PC-9 (cell line): ENCODE measurements at regions not wholly inside any gene's neighbourhood (a gene's known extent, or its start where the extent isn't known, plus 50 kb on each side); places are given as distances from the start of the nearest gene placed in this dataset.
"Not testable (repeated sequence)": the region's sequence is repeated elsewhere in the genome, so short reads cannot be mapped to it uniquely, and the experiment has no call there.

Source experiments
- BruUV-seq: library from RNA; stranded (reverse); fragments of 400-500 nt; replicated peaks from 2 replicates; lab custom pipeline; 2021; lab: Mats Ljungman, UMichigan
- CTCF ChIA-PET: fragments of 300-600 bp; sonication (Branson Sonifier 250); formaldehyde crosslinking; loops from one replicate; lab custom pipeline; 2022; ENCODE audit warnings: antibody characterized with exemption; lab: Charles Lee
- POLR2A ChIA-PET: fragments of 300-600 bp; sonication (Branson Sonifier 250); formaldehyde crosslinking; loops from one replicate; lab custom pipeline; 2022; ENCODE audit warnings: antibody characterized with exemption; ENCODE audit not compliant: unreplicated experiment; lab: Charles Lee
- DNase-seq, 2 experiments: peaks; one replicate each; pipeline versions ENCODE4 v3.0.0 to v3.0.0-alpha.2; 2015 to 2022; ENCODE audit warnings: mixed read lengths in 1 of 2
- H2AFZ ChIP-seq: fragments of 200-600 bp; sonication (generic); 2 replicates; pipeline ENCODE4 v1.8.1; 2017; ENCODE audit warnings: antibody characterized with exemption
- H3F3A ChIP-seq: fragments of 200-600 bp; sonication (generic); 2 replicates; pipeline ENCODE4 v1.8.1; 2017; ENCODE audit warnings: antibody characterized with exemption, mild to moderate bottlenecking, low read depth; ENCODE audit not compliant: insufficient read depth
- H3K27ac ChIP-seq: fragments of 200-600 bp; sonication (generic); 2 replicates; pipeline ENCODE4 v1.6.1; 2016; ENCODE audit warnings: mixed run types
- H3K27me3 ChIP-seq: fragments of 200-600 bp; sonication (generic); 2 replicates; pipeline ENCODE4 v1.6.1; 2016; ENCODE audit warnings: low read depth, mixed run types; ENCODE audit not compliant: insufficient read depth
- H3K36me3 ChIP-seq: fragments of 200-600 bp; sonication (generic); 2 replicates; pipeline ENCODE4 v1.6.1; 2016; ENCODE audit warnings: low read depth, mixed run types
- H3K4me1 ChIP-seq: fragments of 200-600 bp; sonication (generic); replicated peaks from 2 replicates; pipeline ENCODE4 v1.6.1; 2016; ENCODE audit warnings: mixed run types; ENCODE audit not compliant: insufficient read depth
- H3K4me2 ChIP-seq: fragments of 200-600 bp; sonication (generic); 2 replicates; pipeline ENCODE4 v1.6.1; 2017; ENCODE audit warnings: mixed run types
- H3K4me3 ChIP-seq: fragments of 200-600 bp; sonication (generic); 2 replicates; pipeline ENCODE4 v1.6.1; 2016; ENCODE audit warnings: mixed run types
- H3K79me2 ChIP-seq: fragments of 200-600 bp; sonication (generic); 2 replicates; pipeline ENCODE4 v1.6.1; 2017; ENCODE audit warnings: low read depth, mixed run types
- H3K9me2 ChIP-seq: fragments of 200-600 bp; sonication (generic); 2 replicates; pipeline ENCODE4 v1.8.1; 2017; ENCODE audit warnings: mild to moderate bottlenecking; ENCODE audit not compliant: insufficient read depth
- H3K9me3 ChIP-seq: fragments of 200-600 bp; sonication (generic); 2 replicates; pipeline ENCODE4 v1.8.1; 2016; ENCODE audit warnings: low read depth; ENCODE audit not compliant: insufficient read depth
- H4K20me1 ChIP-seq: fragments of 200-600 bp; sonication (generic); 2 replicates; pipeline ENCODE4 v1.8.1; 2017; ENCODE audit not compliant: insufficient read depth
- CTCF ChIP-seq: fragments of 200-600 bp; sonication (generic); conservative IDR thresholded peaks from 2 replicates; pipeline ENCODE4 v1.6.1; 2017; ENCODE audit warnings: mixed run types, antibody characterized with exemption, mild to moderate bottlenecking, moderate library complexity
- EZH2 ChIP-seq: fragments of 200-600 bp; sonication (generic); IDR thresholded peaks from 2 replicates; pipeline ENCODE4 v1.8.0; 2017; ENCODE audit warnings: antibody characterized with exemption, low read depth
- intact Hi-C: fragments of 100-400 bp; cut with micrococcal nuclease; formaldehyde crosslinking; loops from one replicate; pipeline ENCODE4 v1.10.0; 2022; ENCODE audit not compliant: unreplicated experiment

- POLR2A ChIA-PET, CTCF ChIA-PET, H3K36me3 ChIP-seq, H3K9me3 ChIP-seq, H3K4me3 ChIP-seq, H4K20me1 ChIP-seq, H3K27me3 ChIP-seq, H3F3A ChIP-seq, H3K9me2 ChIP-seq, H3K4me2 ChIP-seq, H3K27ac ChIP-seq, H3K79me2 ChIP-seq, H3K4me1 ChIP-seq, DNase-seq, BruUV-seq, H2AFZ ChIP-seq, intact Hi-C loops: not testable (repeated sequence)
Measured at GRCh38 chr2:113386780-113387433, 50.6 kb upstream of the ZNG1B start.

- H2AFZ ChIP-seq, POLR2A ChIA-PET, H3K4me2 ChIP-seq, H4K20me1 ChIP-seq, H3K27me3 ChIP-seq, DNase-seq, CTCF ChIA-PET, H3K36me3 ChIP-seq, H3K4me1 ChIP-seq, H3K9me2 ChIP-seq, H3K4me3 ChIP-seq, H3K9me3 ChIP-seq, H3K27ac ChIP-seq, intact Hi-C loops, H3K79me2 ChIP-seq, H3F3A ChIP-seq, BruUV-seq: not testable (repeated sequence)
Measured at GRCh38 chr2:113379621-113380020, 57.9 kb upstream of the ZNG1B start.

- H2AFZ ChIP-seq: no peak overlapping the region
- H4K20me1 ChIP-seq: no peaks in the 10 kb centered on the region
- H3K4me3 ChIP-seq: no peak overlapping the region
- H3F3A ChIP-seq: no peaks in the 10 kb centered on the region; the same call in 1 of the 2 replicates
- H3K36me3 ChIP-seq: no peaks in the 10 kb centered on the region
- POLR2A ChIA-PET: no interaction called here
- H3K9me2 ChIP-seq: no peaks in the 10 kb centered on the region
- no peak overlapping the region for H3K27ac ChIP-seq
- CTCF ChIA-PET: no interaction called here
- H3K9me3 ChIP-seq: no peaks in the 10 kb centered on the region
- H3K4me1 ChIP-seq: no peaks in the 10 kb centered on the region
- BruUV-seq: no TSS peak
- no peak overlapping the region for H3K4me2 ChIP-seq
- no peak for DNase-seq
- TF ChIP-seq EZH2: no peak
- no peak for TF ChIP-seq CTCF
- intact Hi-C loops: no loop called here
- no peaks in the 10 kb centered on the region for H3K27me3 ChIP-seq
- no peaks in the 10 kb centered on the region for H3K79me2 ChIP-seq
Measured at GRCh38 chr2:113376913-113377445, 60.5 kb upstream of the ZNG1B start.

DNA sequence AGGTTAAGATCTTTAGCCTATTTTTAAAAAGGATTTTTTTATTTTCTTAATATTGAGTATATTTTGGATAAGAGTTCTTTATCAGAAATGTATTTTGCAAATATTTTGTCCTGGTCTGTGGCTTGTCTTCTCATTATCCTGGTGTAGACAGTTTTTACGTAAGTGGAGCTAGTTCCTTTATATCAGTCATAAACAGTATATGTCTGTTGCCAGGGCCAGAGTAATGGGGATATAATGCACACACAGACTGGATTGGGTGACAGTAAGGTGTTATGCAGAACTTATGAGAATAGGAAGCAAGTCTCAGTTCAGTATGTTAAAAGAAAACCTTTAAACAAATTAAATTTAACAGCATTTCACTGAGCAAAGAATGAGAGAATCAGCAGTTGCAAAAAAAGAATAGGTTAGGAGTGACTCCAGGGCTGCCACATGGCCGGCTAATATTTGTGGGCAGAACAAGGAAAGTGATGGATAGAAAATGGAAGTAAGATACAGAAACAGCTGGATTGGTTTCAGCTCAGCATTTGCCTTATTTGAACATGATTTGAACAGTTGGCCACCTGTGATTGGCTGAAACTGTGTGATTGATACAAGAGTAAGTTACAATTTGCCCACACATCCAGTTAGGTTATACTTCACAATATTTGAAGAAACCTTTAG lies 61.1 kb upstream of the ZNG1B start:
- Histone ChIP-seq H3K27ac (no peak overlapping the region), H2AFZ (no peak overlapping the region), H3K4me3 (no peak overlapping the region), H3K27me3 (no peaks in the 10 kb centered on the region), H3K79me2 (no peaks in the 10 kb centered on the region), H3K9me2 (no peaks in the 10 kb centered on the region), H3K4me2 (no peak overlapping the region), H3K4me1 (no peaks in the 10 kb centered on the region), H3K9me3 (no peaks in the 10 kb centered on the region), H4K20me1 (no peaks in the 10 kb centered on the region), H3F3A (no peaks in the 10 kb centered on the region; the same call in 1 of the 2 replicates), H3K36me3 (no peaks in the 10 kb centered on the region)
- CTCF ChIA-PET: interaction anchor here (0.6 kb wide), 1 partner anchor 435 kb away, joined by 3 read pairs; no protein-coding TSS in a partner anchor
- no peak for DNase-seq
- POLR2A ChIA-PET: no interaction called here
- no peak for TF ChIP-seq CTCF
- TF ChIP-seq EZH2: no peak
- intact Hi-C loops: no loop called here
- BruUV-seq: no TSS peak

DNA sequence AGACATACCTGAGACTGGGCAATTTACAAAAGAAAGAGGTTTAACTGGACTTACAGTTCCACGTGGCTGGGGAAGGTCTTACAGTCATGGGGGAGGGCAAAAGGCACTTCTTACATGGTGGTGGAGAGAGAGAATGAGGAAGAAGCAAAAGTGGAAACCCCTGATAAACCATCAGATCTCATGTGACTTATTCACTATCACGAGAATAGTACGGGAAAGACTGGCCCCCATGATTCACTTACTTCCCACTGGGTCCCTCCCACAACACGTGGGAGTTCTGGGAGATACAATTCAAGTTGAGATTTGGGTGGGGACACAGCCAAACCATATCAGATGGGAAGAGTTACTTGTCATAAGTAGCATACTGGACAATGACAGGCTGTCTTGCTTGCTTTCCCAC lies 62.6 kb upstream of the ZNG1B start:
- H3K9me3 ChIP-seq, H3K27ac ChIP-seq, H3K4me3 ChIP-seq, CTCF ChIA-PET, DNase-seq, POLR2A ChIA-PET, H3K36me3 ChIP-seq, H3K4me2 ChIP-seq, H2AFZ ChIP-seq, intact Hi-C loops, H3K79me2 ChIP-seq, H4K20me1 ChIP-seq, H3K9me2 ChIP-seq, BruUV-seq, H3F3A ChIP-seq, H3K27me3 ChIP-seq, H3K4me1 ChIP-seq: not testable (repeated sequence)
